Muscle layer of colon (tissue), 2 donors: ENCODE measurements at regions not wholly inside any gene's neighbourhood (a gene's known extent, or its start where the extent isn't known, plus 50 kb on each side); places are given as distances from the start of the nearest gene placed in this dataset.

Experiments
- H3K27ac ChIP-seq: one replicate; pipeline ENCODE4 v1.7.0; 2013; ENCODE audit warnings: low read depth, mild to moderate bottlenecking, low read length, moderate library complexity
- H3K27me3 ChIP-seq, 2 donors: one replicate each; pipeline ENCODE4 v1.7.0; 2013; ENCODE audit warnings: low read length in 2 of 2, mild to moderate bottlenecking in 2 of 2; ENCODE audit not compliant: insufficient read depth in 2 of 2, control insufficient read depth in 1 of 2
- H3K36me3 ChIP-seq: one replicate; pipeline ENCODE4 v1.7.0; 2013; ENCODE audit warnings: mild to moderate bottlenecking, low read length; ENCODE audit not compliant: insufficient read depth
- H3K4me1 ChIP-seq: one replicate; pipeline ENCODE4 v1.7.0; 2013; ENCODE audit warnings: mild to moderate bottlenecking, low read length; ENCODE audit not compliant: insufficient read depth
- H3K4me3 ChIP-seq, 2 donors: one replicate each; pipeline ENCODE4 v1.7.0; 2013; ENCODE audit warnings: low read length in 2 of 2, low read depth in 1 of 2, mild to moderate bottlenecking in 1 of 2, moderate library complexity in 1 of 2
- H3K9ac ChIP-seq: one replicate; pipeline ENCODE4 v1.7.0; 2013; ENCODE audit warnings: low read length
- H3K9me3 ChIP-seq: one replicate; pipeline ENCODE4 v1.7.0; 2013; ENCODE audit warnings: mild to moderate bottlenecking, low read length
- donor health status: abdominal sarcoma.
- donor health status: Adenocarcinoma of cecum.

DNA sequence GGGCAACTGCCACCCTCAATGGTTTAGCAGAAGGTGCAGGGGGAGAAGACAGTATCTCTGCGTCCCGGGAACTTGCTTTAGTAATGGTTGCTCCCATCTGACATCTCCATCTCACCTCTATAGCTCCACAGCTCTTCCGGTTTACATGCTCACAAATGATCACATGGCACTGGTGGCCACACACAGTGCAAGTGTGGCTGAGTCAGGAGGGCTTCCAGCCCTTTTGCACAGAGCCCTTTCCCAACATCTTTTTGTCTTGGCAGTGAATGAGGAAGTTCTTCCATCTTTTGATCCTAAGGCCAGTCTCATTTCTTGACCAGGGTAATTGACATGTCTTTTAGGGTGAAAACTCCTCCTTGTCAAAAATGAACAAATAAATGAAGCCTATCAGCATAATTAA, 347.7 kb downstream of the LPIN1 start:
- H3K9me3 ChIP-seq = no peaks in the 10 kb centered on the region
- H3K4me3 ChIP-seq = no peak overlapping the region
- H3K27me3 ChIP-seq = no peaks in the 10 kb centered on the region
- H3K4me1 ChIP-seq = no peaks in the 10 kb centered on the region
- H3K36me3 ChIP-seq = no peaks in the 10 kb centered on the region
- H3K27ac ChIP-seq = no peak overlapping the region
- no peak overlapping the region for H3K9ac ChIP-seq

DNA sequence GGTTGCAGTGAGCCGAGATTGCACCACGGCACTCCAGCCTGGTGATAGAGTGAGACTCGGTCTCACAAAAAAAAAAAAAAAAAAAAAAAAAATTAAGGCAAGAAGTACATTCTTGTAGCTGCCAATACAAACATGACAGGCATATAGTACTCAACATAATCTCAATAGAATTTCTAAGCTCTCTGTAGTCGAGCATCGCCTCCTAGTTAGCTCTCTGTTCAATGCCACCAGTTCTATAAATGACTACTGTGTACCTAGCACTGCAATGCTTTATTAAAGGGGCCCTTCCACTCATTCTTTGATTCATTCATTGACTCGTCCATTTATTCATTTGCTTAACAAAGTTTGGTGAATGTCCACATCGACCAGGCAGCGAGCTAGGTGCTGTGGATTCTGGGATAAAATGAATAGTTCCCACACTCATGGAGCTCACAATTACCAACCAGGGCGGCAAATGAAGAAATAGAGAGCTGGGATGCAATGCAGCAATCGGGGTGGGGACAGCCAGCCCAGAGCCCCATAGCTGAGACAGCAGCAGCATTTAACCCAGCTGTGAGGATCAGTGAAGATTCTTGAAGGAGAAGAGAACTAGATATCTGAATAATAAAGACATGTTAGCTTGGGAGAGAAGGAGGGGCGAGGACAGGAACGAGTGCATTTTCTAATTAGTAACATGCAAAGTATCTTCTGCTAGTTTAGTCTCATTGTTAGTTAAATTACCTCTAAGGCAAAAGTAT, 349.8 kb downstream of the LPIN1 start:
- no peaks in the 10 kb centered on the region for H3K4me1 ChIP-seq
- H3K9me3 ChIP-seq = no peaks in the 10 kb centered on the region
- no peaks in the 10 kb centered on the region for H3K27me3 ChIP-seq
- H3K36me3 ChIP-seq = no peaks in the 10 kb centered on the region
- H3K9ac ChIP-seq = no peak overlapping the region
- no peak overlapping the region for H3K4me3 ChIP-seq
- H3K27ac ChIP-seq = no peak overlapping the region

DNA sequence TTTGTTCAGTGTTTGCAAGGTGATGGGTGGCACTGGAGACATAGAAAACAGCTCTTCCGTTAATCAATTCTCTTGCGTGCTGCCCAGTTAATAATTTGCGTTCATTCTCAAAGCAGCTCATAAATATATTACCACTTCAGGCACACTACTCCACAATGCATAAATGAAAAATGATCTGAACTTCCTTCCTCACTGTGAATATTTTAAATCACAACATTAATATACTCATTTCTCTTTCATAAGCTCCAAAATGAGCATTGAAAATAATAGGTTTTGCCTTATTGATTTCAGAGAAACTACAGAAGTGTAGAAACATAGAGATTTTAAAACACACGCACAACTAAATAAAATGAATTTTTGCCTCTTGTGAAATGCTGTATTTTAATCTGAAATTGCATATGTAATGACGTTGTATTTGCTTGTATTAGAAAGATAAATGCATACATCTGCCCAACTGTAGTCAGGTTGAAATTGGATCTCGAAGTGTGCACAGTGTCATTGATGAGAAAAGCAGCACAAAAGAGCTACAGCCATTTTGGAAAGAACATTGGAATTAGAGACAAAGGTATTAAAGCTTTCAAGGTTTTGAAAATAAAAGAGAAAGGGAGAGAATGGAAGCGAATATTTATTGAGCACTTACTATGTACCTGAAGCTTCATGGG, 350.5 kb downstream of the LPIN1 start:
- H3K27me3 ChIP-seq = no peaks in the 10 kb centered on the region
- no peaks in the 10 kb centered on the region for H3K9me3 ChIP-seq
- no peaks in the 10 kb centered on the region for H3K36me3 ChIP-seq
- no peak overlapping the region for H3K9ac ChIP-seq
- no peaks in the 10 kb centered on the region for H3K4me1 ChIP-seq
- H3K4me3 ChIP-seq = no peak overlapping the region
- no peak overlapping the region for H3K27ac ChIP-seq

DNA sequence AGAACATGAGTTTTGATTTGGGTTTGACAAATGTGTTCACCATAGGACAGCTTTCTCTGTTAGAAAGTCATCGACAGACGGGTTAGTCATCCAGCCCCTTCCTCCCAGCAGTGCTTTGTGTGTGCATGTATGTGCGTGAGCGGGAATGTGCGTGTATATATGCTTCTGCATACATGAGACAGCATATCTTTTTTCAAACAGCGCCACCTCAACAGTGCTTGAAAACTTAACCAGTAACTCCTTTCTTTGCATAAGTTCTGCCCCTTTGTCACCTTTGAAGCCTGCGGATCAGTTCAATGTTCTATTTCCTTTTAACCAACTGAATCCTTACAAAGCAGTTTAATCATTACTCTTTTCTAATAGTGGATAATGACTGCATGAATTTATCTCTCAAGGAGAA, 351.4 kb downstream of the LPIN1 start:
- Histone ChIP-seq H3K27ac (no peak overlapping the region), H3K9me3 (no peaks in the 10 kb centered on the region), H3K27me3 (no peaks in the 10 kb centered on the region), H3K4me1 (no peaks in the 10 kb centered on the region), H3K4me3 (no peak overlapping the region), H3K36me3 (no peaks in the 10 kb centered on the region), H3K9ac (no peak overlapping the region)

DNA sequence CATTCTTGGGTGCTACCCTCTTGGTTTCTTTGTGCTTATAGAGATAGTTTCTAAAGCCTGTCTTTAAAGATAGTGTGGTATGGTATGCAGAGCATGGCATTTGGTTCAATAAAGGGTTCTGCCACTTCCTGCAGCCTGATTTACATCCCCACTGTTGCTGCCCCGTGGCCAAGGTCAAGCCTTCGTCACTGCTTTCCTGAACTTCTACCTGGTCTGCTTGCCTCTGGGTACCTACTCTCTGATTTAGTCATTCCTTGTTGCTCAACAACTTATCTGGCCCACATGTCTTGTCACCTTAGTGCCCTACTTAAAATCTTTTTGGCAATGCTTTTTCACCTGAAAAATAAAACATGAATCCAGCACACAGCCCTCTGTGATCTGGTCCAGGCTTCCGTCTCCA, 352.9 kb downstream of the LPIN1 start:
- no peaks in the 10 kb centered on the region for H3K27me3 ChIP-seq
- H3K4me1 ChIP-seq = no peaks in the 10 kb centered on the region
- H3K9ac ChIP-seq = no peak overlapping the region
- H3K27ac ChIP-seq = no peak overlapping the region
- H3K36me3 ChIP-seq = no peaks in the 10 kb centered on the region
- no peaks in the 10 kb centered on the region for H3K9me3 ChIP-seq
- no peak overlapping the region for H3K4me3 ChIP-seq

DNA sequence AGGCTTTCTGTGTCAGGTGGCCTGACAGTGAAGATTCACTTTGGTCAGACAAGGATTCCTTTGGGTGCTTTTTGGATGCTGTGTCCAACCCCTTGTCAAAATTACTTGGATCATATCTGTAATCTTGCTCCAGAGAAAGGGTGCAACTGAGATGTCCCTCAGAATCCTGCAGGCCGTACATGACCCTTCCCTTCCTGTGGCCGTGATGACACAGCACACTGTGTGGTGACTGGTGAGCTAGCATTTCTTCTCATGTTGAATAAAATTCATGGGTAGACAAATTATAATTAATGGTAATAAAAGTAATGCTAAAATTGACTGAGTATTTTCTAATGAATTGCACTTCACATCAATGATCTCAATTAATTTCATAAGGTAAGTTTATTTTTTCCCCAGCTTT, 356.2 kb downstream of the LPIN1 start:
- no peaks in the 10 kb centered on the region for H3K9me3 ChIP-seq
- no peaks in the 10 kb centered on the region for H3K4me1 ChIP-seq
- no peaks in the 10 kb centered on the region for H3K36me3 ChIP-seq
- H3K27me3 ChIP-seq = no peaks in the 10 kb centered on the region
- no peak overlapping the region for H3K9ac ChIP-seq
- H3K4me3 ChIP-seq = no peak overlapping the region
- no peak overlapping the region for H3K27ac ChIP-seq

DNA sequence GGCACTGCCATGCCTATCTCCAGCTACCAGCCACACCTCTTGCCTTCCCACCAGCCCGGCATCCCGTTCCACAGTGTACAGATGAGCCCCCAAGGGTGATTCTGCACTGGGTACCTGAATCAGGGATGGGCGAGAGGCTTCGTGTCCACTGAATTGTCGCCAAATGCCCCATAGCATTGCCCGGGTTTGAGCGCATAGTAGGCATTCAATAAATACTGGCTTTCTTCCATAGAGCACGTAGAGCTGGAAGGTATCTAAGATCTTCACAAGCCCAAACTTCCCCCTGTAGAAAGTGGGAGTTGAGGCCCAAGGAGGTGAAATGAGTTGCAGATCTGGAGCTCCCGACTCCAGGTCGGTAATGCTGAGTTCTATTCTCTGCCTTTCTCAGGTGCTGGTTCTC, 358.7 kb downstream of the LPIN1 start:
- Histone ChIP-seq H3K9ac (no peak overlapping the region), H3K4me1 (peaks cover 11% of the 10 kb centered on the region), H3K36me3 (no peaks in the 10 kb centered on the region), H3K4me3 (no peak overlapping the region), H3K27me3 (no peaks in the 10 kb centered on the region), H3K27ac (no peak overlapping the region), H3K9me3 (no peaks in the 10 kb centered on the region)

DNA sequence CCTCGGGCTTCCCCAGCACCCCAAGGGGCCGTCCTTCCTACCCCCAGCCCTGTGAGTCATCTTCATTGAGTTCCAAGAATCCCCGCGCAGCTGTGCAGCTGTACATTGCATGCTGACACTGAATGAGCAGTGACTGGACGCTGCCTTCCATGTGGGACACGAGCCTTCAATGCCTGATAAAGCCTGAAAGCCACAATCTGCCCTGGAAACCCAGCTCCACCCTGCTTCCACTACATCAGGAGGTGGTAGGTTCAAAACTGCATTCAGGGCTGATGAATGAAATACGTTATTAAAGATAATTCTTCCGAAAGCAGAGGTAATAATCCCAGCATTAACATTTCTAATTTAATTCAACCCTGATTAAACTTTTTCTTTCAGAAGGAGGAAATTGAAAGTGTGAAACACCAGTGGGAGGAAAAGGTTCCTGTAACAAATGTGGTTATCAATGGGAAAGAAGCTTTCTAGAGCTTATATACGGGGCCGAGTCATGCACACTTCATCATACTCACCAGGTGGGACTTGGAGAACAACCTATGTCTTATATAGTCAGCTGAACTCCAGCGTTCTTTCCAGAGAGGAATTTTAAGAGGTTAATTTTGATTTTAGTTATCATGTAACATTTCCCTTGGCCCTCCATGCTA, 360.1 kb downstream of the LPIN1 start:
- no peaks in the 10 kb centered on the region for H3K9me3 ChIP-seq
- no peak overlapping the region for H3K4me3 ChIP-seq
- H3K9ac ChIP-seq = no peak overlapping the region
- peaks cover 16% of the 10 kb centered on the region for H3K4me1 ChIP-seq
- no peaks in the 10 kb centered on the region for H3K36me3 ChIP-seq
- no peak overlapping the region for H3K27ac ChIP-seq
- H3K27me3 ChIP-seq = no peaks in the 10 kb centered on the region

DNA sequence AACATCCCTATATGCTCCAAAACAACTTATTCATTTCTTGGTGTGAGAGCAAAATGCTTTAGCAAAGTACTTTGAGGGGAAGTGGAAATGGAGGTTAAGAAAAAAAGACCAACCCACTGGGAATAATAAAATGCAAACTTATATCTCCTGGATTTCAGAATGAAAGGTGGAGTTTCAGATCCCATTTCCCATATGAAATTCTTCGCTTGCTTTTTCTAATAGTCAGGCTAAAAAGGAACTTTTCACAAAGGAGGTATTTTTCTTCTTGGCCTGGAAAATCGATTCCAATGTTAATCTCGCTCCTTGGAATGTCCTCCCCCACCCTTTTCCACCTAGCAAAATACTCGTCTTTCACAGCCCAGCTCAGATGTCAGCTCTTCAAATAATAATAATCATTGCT, 360.9 kb downstream of the LPIN1 start:
- peaks cover 16% of the 10 kb centered on the region for H3K4me1 ChIP-seq
- H3K27me3 ChIP-seq = no peaks in the 10 kb centered on the region
- no peak overlapping the region for H3K4me3 ChIP-seq
- H3K36me3 ChIP-seq = no peaks in the 10 kb centered on the region
- H3K27ac ChIP-seq = no peak overlapping the region
- no peaks in the 10 kb centered on the region for H3K9me3 ChIP-seq
- no peak overlapping the region for H3K9ac ChIP-seq

DNA sequence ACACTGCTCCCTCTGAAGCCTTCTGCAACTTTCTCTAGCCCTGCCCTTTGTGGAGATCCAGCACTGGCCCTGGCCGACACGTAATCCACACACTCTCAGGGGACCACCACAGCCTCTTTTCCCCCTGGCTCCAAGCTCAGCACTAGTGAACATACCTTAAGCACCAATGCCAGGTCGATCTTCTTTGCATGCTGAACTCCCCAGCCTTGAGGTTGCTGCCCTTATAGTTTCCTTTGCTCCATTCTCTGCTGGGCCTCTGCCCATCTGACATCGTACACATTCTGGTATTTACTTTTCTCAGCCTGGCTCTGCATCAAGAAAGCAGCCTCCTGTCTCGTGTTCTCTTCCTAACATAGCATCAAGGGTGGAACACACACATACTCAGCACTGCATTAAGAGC, 361.5 kb downstream of the LPIN1 start:
- no peak overlapping the region for H3K9ac ChIP-seq
- no peaks in the 10 kb centered on the region for H3K9me3 ChIP-seq

DNA sequence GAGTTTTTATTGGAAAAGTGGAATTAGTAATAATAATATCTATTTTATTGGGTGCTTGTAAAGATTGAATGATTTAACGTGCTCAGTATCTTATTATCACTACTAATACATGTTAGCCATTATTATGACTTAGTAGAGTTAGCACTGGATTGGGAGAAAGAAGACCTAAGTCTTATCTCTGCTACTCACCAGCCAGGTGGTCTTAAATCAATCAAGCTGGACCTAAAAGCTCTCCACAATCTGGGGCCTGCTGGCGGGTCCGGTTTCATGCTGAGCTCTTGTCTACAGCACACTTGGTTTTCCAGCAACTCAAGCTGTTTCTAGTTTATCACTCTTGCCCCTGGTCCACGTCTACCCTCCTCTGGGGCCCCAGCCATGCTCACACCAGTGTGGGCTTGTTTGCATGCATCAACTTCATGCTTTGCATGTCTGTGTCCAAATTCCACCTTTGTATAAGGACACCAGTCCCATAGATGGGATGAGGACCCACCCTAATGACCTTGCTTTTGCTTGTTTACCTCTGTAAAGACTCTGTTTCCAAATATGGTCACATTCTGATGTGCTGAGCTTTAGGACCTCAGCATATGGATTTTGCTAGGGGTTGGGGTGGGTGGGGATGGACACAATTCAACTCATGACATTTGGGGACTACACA, 363.1 kb downstream of the LPIN1 start:
- no peak overlapping the region for H3K9ac ChIP-seq
- no peaks in the 10 kb centered on the region for H3K36me3 ChIP-seq
- no peak overlapping the region for H3K4me3 ChIP-seq
- no peaks in the 10 kb centered on the region for H3K9me3 ChIP-seq
- H3K27ac ChIP-seq = no peak overlapping the region
- H3K27me3 ChIP-seq = no peaks in the 10 kb centered on the region
- peaks cover 25% of the 10 kb centered on the region for H3K4me1 ChIP-seq

More for the DNA sequence above, 361.5 kb downstream of the LPIN1 start:
- Histone ChIP-seq H3K27me3 (no peaks in the 10 kb centered on the region), H3K4me3 (no peak overlapping the region), H3K36me3 (no peaks in the 10 kb centered on the region), H3K27ac (no peak overlapping the region), H3K4me1 (peaks cover 19% of the 10 kb centered on the region)
